HG02678 (cell line): ENCODE measurements at regions not wholly inside any gene's neighbourhood (a gene's known extent, or its start where the extent isn't known, plus 50 kb on each side); places are given as distances from the start of the nearest gene placed in this dataset.
"Not testable (repeated sequence)": the region's sequence is repeated elsewhere in the genome, so short reads cannot be mapped to it uniquely, and the experiment has no call there.

ENCODE experiments used
- ATAC-seq: cut with Tn5 transposase; IDR thresholded peaks from one replicate; pipeline ENCODE4 v1.9.1; 2021; ENCODE audit warnings: mild to moderate bottlenecking, moderate library complexity; ENCODE audit not compliant: unreplicated experiment

GRCh38 chrX:39030636-39031035, 229.4 kb downstream of the MID1IP1 start:
- ATAC-seq: no peak

- no peak for ATAC-seq
Observed at GRCh38 chrX:39039890-39040289, 238.6 kb downstream of the MID1IP1 start.

DNA sequence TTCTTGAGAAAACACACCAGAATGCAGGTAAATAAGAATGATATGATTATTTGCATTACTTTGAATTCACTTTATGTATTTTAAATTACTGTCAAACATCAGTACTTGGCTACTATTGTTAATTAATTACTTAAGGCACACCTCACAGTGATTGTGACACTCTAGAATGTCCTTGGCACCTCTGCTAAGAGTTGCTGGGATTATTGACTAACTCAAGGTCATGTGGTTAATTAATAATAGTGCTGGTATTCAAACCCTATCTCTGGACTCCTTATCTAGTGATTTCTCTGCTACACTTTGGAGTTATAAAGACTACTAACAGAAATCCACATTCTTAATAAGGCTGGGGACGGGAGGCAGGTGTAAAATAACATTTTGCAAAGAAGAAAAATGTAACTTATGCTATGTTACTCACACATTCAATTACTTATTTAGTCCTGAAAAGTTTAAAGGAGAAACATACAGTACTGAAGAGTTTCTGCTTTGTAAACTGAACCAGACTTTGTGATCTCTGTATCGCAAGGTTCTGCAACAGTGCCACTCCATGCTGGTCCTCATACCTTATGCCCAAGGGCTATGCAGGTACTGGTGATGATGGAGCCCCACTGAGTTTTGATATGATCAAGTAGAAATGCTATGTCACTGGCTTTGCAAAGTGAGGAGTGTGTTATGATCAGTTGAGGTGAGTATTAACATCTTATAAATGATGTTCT, 242.7 kb downstream of the MID1IP1 start:
- no peak for ATAC-seq

DNA sequence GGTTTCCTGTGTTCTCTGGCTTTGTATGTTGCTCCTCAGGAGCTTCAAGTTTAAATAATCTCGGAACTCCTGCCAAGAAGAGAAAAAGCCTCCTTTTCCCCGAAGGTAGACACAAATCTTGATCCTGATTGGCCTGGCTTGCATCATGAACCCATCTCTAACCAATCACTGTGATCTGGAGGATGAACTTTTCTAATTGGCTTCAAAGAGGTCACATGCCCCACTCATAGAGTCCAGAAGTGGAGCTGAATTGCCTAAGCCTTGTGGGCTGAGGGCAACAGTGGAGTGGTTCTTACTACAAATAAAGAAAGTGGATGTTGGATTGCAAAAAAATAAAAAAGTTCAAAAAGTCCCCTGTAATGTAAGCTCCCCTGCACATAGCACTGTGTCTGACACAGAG, 245.9 kb downstream of the MID1IP1 start:
- no peak for ATAC-seq

GRCh38 chrX:39049975-39050374, 248.7 kb downstream of the MID1IP1 start:
- ATAC-seq: no peak

- ATAC-seq: no peak
Observed at GRCh38 chrX:39050427-39050826, 249.2 kb downstream of the MID1IP1 start.

DNA sequence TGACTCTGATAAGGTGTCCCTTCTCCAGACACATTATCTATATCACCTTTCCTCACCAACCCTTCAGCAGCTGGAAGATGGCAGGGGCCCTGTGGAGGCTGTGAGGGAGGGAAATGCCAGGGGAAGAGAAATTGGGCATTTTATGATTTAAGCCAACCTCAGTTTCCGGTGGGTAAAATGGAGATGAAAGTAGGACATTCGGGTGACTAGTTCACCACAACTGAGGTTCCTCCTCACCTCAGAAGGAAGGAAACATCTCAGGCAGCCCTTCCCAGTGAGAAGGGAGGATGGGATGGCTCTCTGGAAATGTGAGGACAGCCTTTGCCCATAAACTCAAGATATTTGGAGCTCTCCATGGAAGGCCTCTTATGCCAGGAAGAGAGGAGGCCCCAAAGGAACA, 251.5 kb downstream of the MID1IP1 start:
- ATAC-seq: no peak

DNA sequence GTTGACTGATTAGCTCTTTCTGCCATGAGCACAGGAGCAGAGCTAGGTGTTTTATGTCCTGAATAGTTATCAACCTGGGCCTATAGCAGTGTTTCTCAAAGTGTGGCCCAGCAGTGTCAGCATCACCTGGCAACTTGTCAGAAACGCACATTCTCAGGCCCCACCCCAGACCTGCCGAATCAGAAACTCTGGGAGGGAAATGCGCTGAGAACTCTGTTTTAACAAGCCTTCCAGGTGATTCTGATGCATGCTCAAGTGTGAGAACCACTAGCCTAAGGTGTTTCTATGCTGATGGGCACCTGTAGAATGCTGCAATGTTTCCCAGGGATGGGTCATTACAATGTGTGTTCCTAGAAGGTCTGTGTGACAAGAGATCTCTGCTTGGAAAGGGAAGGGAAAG, 257.5 kb downstream of the MID1IP1 start:
- ATAC-seq: no peak

GRCh38 chrX:39059866-39060265, 258.6 kb downstream of the MID1IP1 start:
- no peak for ATAC-seq

- ATAC-seq: no peak
Observed at GRCh38 chrX:39063037-39063436, 261.8 kb downstream of the MID1IP1 start.

DNA sequence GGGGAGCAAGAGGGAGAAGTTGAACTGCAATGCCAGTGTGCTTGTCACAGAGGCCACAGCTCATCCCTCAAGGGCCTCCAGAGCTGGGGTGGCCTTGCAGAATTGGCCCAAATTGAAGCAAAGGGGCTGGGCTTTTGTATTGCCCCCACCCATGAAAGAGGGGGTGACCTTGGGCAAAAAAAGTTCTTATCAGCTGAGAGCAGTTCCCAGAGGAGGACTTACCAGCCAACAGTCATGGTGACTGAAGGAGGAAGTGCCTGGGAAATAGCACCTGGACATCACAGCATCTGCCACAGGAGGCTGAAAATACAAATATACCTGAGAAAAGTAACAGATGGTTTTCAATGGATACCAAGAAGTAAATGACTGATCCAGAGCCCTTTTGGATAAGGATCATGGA, 262.4 kb downstream of the MID1IP1 start:
- ATAC-seq: no peak

GRCh38 chrX:39065051-39065871, 264.0 kb downstream of the MID1IP1 start:
- no peak for ATAC-seq

DNA sequence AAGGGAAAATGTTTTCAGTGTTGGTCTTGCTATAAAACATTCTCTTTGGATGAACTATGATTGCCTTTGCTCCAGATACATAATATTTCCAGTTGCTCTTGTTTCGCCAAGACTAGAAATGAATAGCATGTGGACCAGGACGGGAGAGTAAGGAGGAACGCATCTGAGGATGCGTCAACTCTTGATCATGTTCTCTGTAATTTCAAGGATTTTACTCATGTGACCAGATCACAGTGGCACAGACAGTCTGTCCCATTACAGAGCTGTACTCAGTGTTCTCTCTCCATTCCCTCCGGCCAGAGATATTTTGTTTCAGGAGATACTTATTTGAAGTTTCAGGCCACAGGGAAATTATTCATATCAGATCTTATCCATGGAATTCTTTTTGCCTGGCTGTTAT, 266.6 kb downstream of the MID1IP1 start:
- no peak for ATAC-seq

DNA sequence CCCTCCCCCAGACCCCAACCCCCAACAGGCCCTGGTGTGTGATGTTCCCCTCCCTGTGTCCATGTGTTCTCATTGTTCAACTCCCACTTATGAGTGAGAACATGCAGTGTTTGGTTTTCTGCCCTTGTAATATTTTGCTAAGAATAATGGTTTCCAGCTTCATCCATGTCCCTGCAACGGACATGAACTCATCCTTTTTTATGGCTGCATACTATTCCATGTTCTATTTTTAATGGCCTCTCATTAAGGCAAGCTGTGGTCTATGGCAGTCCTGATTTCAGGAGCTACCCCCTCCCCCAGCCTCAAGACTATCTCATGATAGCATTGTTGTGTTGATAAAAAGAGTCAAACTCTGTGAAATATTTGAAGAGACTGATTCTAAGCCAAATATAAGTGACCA, 267.4 kb downstream of the MID1IP1 start:
- not testable (repeated sequence) for ATAC-seq

DNA sequence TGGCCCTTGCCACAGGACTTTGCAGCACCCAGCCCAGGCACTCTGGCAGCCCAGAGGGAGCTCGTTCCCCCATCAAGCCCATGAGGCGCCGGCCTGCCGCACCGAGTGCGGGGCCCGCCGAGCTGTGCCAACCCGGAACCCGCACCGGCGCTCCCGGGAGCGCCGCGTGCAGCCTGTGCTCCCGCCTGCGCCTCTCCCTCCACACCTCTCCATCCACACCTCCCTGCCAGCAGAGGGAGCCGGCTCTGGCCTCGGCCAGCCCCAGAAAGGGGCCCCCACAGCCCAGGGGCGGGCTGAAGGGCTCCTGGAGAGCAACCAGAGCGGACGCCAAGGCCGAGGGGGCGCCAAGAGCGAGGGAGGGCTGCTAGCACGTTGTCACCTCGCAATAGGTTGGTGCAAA, 268.8 kb downstream of the MID1IP1 start:
- no peak for ATAC-seq

GRCh38 chrX:39073131-39073530, 271.9 kb downstream of the MID1IP1 start:
- no peak for ATAC-seq

DNA sequence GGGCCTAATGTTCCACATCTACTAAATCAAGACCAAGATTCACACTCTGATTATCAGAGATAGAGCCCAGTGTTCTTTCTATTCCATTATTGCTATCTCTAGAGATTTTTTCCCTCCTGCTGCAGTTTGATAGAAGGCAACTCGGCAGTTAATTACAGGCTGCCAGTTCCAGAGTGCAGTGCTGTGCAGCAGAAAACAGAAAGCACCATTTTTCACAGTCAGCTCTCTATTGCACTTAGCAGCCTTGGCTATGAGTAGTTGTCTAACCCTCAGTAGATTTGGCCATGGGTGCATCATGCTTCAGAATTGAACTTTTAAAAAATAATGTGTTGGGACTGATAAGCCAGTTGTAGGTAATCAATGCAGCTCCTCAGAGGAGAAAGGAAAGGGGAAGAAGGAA, 295.3 kb downstream of the MID1IP1 start:
- no peak for ATAC-seq

- ATAC-seq: no peak
Observed at GRCh38 chrX:39104745-39105144, 303.5 kb downstream of the MID1IP1 start.

- no peak for ATAC-seq
Observed at GRCh38 chrX:39112143-39112542, 310.9 kb downstream of the MID1IP1 start.

DNA sequence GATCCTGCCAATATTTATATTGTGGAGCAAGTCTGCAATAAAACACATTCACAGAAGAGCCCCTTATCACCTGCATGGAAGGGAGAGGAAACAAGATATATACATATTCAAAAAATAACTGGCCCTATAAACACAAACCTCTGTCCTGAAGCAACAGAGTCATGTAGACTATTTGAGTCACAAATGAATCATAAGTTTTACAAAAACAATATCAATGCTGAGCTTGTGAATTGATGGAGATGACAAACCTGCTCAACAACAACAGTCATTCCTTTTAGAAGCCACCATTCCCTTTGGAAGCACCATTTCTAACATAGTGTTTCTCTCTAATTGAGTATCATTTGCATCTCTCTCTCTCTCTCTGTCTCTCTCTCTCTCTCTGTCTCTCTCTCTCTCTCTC, 313.9 kb downstream of the MID1IP1 start:
- ATAC-seq: no peak

GRCh38 chrX:39117101-39117500, 315.8 kb downstream of the MID1IP1 start:
- ATAC-seq: no peak

DNA sequence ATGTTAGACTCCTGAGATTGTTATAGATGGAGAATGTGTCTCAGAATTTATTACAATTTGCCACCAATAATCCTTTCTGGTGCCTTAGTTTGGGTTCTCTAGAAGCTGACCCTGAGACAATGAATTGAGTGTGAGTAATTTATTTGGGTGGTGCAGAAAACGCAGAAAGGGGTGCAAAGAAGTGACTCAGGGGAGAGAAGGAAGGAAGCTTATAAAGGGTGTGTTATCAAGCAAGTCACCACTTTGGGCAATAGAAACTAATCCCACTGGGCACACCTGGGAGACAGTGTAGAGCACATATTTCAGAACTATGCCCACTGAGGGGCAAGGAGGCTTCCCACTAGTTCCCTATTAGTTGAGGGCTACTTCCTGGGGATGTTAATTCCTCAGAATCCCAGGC, 320.6 kb downstream of the MID1IP1 start:
- ATAC-seq: no peak
